T-helper 1 cell treated with Interleukin-12 subunit alpha and Interleukin-12 subunit beta and Interleukin-4 antibody, amounts not matched to agents 30 ng/mL and 1 ng/mL, for 36 hours (primary cell): ENCODE measurements at regions not wholly inside any gene's neighbourhood (a gene's known extent, or its start where the extent isn't known, plus 50 kb on each side); places are given as distances from the start of the nearest gene placed in this dataset.
"Not testable (repeated sequence)": the region's sequence is repeated elsewhere in the genome, so short reads cannot be mapped to it uniquely, and the experiment has no call there.

Experiments
- intact Hi-C: fragments of 100-400 bp; cut with micrococcal nuclease; formaldehyde crosslinking; loops from one replicate; pipeline ENCODE4 v1.15.1; 2024

GRCh38 chr2:187867165-187867564 is 312.9 kb upstream of the TFPI start:
- intact Hi-C loops = no loop called here

DNA sequence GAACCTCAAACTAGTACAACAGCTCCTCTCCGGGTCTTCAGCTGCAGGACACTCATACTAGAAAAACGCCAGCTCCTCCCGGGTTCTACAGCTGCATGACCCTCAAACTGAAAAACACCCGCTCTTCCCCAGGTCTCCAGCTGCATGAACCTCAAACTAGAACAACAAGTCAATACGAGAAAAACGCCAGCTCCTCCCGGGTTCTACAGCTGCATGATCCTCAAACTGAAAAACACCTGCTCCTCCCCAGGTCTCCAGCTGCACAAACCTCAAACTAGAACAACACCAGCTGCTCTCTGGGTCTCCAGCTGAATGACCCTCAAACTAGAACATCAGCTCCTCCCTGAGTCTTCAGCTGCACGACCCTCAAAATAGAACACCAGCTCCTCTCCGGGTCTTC is 315.0 kb upstream of the TFPI start:
- intact Hi-C loops = no loop called here

- intact Hi-C loops = no loop called here
These were observed 317.3 kb upstream of the TFPI start for GRCh38 chr2:187871506-187871905.

- intact Hi-C loops = no loop called here
These were observed 318.9 kb upstream of the TFPI start for GRCh38 chr2:187873132-187873531.

- intact Hi-C loops = no loop called here
These were observed 320.6 kb upstream of the TFPI start for GRCh38 chr2:187874786-187875185.

DNA sequence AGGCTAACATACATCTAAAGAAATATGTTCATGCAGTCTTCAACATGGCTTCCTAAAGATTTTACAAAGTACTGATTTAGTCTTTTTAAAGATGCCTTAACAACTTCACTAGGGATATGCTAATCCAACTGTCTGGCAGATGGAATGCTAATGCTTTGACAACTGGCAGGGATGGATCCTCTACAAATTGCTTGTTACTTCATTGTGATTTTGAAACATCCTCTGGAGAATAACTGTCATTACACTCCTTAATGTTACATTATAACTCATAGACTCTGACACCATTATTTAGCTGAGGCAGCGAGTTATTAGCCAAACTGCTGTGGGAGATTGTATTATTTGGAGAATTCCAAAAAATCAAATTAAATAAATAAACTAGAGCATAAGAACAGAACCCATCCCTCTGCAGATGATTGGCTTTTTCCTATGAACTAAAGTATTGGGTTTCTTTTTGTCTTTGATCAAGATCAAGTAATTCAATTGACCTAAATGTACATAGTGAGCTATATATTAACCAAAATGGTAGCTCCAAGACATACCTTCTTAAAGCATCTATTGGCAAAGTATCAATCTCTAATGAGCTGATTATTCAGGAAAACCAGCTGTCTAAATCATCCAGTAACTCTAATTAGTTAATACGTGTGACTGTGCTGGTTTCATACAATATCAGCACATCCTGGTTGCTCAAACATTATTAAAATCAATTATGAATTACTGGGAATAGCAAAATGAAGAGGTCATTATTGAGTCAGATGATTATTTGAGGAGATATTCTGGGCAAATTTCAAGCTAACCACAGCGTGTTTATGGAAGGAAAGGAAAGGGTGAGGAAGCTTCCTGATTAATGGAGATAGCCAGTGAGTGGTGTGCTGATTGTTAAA is 321.3 kb upstream of the TFPI start:
- intact Hi-C loops = no loop called here

DNA sequence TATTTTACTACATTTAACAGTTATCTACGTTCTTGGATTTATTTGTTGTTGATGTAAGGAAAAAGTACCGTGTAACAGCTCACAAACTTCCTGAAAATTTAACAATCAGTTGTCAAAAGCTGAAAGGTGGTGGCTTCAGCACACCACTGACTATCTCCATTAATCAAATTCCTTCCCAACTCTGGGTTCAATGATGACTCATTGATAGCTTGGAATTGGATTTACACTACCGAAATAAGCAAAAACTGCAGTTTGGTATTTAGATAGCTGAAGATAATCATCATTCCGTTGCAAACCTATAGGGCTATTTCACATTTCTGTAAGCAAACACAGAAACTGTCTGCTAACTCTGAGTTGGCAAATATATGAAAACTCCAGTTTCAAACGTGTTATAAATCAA is 322.3 kb upstream of the TFPI start:
- intact Hi-C loops = no loop called here

DNA sequence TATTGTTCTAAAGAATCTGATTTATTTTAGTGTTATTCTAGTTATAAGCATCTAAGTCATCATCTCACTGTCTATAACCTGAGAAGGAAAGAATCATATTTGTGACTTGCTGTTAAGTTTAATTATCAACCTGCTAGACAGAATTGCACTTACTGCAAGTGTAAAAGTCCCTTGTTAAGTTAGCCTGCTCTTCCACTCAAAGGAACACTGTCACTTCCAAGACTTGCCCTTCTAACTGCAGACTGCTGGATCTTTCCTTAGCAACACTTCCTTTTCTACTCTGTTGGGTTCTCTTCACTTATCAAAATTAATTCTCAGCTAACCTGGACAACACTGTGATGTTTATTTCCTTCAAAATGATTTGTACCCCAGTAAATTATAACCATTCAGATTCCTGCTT is 323.2 kb upstream of the TFPI start:
- intact Hi-C loops = no loop called here

GRCh38 chr2:187878112-187878511 is 323.9 kb upstream of the TFPI start:
- intact Hi-C loops = no loop called here

DNA sequence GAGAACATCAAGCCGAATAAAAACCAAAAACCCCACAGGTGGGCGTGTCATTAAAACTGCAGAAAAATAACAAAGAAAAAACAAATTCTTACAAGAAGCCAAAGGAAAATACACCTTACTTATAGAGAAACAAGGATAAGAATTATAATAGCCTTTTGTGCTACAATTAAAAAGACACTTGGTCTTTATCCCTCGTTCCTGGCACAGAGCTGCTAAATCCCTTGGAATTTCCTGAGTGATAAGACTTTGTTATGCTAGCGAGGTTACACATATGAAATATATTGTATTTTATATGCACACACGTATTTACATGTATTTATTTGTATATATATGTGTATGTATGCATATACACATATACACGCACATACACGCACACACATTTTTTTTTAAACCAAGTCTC is 325.3 kb upstream of the TFPI start:
- intact Hi-C loops = no loop called here

GRCh38 chr2:187884003-187884402 is 329.8 kb upstream of the TFPI start:
- intact Hi-C loops = no loop called here

DNA sequence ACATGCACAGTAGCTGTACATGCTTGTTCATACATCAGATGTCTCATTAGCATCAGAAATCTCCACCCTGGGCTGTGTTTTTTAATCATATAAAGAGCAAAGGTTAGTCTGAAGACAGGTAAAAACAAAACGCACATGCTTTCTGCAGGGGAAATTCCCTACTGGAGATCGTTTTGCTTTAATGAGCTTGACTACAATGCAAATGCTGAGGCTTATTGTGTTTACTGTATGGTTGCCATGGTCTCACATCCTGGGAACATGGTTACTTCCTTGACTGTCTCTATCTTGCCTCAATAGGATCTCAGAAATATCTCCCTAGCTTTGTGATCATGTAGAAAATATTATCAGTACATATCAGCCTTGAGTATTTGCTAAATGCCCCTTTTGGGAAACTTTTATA is 336.5 kb upstream of the TFPI start:
- intact Hi-C loops = no loop called here

DNA sequence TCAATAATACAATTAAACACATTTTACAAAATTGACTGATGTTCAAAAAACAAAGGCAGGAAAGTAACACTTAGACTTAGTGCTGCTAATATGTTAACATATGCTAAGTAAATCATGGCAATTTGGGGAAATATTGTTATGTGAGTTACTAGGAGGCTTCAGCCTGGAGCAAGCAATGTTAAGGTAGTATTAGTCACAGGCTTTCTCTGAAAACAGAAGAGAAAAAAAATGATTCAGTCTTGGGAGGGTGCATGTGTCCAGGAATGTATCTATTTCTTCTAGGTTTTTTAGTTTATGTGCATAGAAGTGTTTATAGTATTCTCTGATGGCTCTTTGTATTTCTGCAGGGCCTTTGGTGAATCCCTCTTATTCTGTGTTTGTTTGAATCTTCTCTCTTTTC is 345.8 kb upstream of the TFPI start:
- intact Hi-C loops = no loop called here

DNA sequence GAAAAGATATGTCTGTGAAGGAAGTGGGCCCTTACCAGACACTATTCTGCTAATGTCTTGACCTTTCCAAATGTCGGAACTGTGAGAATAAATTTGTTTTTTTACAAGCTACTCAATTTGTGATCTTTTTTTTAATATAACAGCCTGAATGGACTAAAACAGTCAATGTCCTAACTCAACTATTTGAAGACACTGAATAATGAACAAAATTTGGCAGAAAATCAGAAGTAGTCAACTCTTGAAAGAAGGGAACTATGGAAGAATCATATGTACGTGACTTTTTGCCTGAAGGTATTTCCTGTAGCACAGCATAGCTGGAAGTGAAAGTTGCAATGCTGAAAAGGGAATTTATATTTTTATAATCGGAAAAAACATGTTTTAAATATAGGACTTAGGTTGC is 351.8 kb upstream of the TFPI start:
- intact Hi-C loops = no loop called here

GRCh38 chr2:187910922-187911321 is 356.7 kb upstream of the TFPI start:
- intact Hi-C loops = not testable (repeated sequence)

- intact Hi-C loops = no loop called here
These were observed 358.7 kb upstream of the TFPI start for GRCh38 chr2:187912950-187913349.

DNA sequence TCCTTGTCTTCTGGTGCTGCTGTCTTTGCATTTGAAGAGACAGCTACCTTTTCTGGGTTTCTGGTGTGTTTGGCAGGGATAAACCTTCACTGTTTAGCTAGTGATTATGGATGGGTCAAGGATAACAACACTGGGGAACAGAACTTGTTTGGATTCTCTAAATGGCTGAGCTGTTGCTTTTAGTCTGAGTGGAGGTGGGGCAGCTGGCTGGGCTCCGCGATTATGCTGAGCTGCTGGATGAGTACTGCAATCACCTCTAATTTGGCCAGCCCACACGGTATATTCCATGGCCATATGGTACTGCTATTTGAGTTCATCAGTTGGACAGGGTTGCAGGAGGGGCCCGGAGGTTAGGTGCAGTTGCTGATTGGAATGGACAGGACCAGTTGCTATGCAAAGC is 361.6 kb upstream of the TFPI start:
- intact Hi-C loops = no loop called here

DNA sequence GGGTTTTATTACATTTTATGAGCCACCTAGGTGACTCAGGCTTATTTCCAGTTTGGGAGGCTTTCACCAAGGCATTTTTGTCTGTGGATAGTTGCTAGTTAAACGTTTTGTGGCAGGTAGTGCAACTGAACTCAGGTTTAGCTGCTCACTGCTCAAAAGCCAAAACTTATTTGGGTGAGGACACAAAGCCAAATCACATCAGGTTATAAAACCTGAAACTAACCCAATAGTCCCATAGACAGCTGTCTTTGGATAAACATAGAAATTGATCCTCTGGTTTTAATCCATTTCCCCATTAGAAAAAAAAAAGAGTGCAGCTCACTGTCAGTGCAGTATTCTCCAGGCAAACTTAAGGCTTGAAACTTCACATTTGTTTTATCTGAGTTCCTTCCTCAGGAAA is 362.6 kb upstream of the TFPI start:
- intact Hi-C loops = no loop called here

DNA sequence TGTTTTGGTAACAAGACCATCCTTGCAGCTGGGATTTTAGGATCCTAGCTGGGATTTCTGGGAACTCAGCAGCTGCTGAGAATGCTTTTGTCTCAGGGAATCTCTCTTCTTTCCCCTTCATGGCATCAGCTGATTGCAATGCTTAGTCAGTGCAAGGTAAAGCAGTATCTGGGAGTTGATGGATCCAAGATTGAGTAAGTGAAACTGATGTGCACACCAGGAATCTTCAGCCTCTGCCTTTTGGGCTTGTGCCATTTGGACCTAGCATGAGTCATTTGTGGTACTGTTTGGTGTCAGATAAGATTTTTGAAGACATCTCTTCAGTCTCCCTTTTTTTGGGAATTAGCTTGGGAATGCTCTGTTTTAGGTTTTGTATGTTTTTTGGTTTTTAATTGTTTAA is 363.3 kb upstream of the TFPI start:
- intact Hi-C loops = no loop called here

DNA sequence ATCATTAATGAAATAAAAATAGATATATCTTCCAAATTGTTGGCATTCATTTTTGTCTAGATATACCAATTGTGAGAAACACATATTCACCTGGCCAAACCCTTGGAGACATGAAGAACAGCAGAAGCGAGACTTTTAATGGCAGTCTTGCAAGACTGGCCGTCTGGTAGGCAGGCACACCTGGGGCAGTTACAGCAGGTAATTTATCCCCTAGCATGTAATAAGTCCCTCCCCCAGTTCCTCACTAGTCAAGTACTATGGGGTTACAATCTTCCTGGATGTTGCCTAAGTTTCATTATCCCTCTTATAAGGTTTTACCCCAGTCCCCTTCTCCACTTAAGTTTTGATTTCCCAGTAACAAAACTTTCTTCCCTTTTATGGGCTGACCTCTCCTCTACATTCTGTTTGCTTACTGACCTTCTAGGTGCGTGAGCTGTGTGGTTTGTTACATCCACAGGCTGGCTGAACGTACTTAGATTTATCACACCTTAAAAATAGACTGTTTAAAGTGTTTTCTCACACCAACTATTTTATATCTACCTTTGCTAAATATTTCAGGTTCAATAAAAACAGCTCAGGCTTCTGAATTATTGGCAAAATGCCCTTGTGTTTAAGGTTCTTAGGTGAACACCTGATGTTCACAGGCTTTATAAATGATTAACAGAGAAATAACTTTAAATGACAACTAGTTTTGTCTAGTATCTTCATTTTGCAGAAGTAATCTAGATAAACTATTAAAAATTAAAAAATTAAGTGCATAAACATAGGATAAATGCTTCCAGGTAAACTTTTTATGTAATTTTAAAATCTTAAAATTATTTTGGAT is 365.0 kb upstream of the TFPI start:
- intact Hi-C loops = no loop called here

DNA sequence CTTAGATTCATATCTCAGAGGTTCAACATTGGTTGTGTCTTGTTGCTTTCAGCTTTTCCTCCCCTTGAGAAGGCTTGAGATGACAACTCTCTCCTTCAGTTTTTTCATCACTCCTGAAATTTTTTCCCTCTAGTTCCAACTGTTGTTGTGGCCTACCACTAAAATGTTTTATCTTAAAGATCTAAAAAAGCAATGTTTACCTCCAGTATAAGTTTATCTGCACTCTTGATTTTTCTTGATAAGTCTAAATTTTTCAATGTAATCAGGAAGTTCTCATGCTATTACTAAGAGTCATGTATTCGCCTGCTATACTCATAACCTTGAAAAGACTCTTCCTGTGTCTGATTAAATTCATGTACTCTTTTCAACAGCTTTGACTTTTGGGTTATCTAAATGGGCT is 366.3 kb upstream of the TFPI start:
- intact Hi-C loops = no loop called here

- intact Hi-C loops = no loop called here
These were observed 368.6 kb upstream of the TFPI start for GRCh38 chr2:187922846-187923245.

- intact Hi-C loops = no loop called here
These were observed 367.4 kb upstream of the GULP1 start for GRCh38 chr2:187924293-187924692.
